CD4-positive, CD25-positive, alpha-beta regulatory T cell (primary cell): ENCODE measurements at regions not wholly inside any gene's neighbourhood (a gene's known extent, or its start where the extent isn't known, plus 50 kb on each side); places are given as distances from the start of the nearest gene placed in this dataset.
"Not testable (repeated sequence)": the region's sequence is repeated elsewhere in the genome, so short reads cannot be mapped to it uniquely, and the experiment has no call there.

ENCODE experiments used
- ATAC-seq, 2 donors: fragments of 150-1000 bp; cut with Tn5 transposase; one replicate each; pipeline ENCODE4 v1.10.0; 2021; ENCODE audit warnings: low read depth in 2 of 2, moderate number of reproducible peaks in 2 of 2, moderate library complexity in 1 of 2
- DNase-seq, 3 donors: peaks; one replicate each; pipeline versions ENCODE4 v3.0.0 to v3.0.0-alpha.2; 2012 to 2022; ENCODE audit warnings: mixed read lengths in 1 of 3
- H3K27ac ChIP-seq: one replicate; pipeline ENCODE4 v1.7.0; 2013; ENCODE audit warnings: mild to moderate bottlenecking, low read length; ENCODE audit not compliant: insufficient read depth, poor library complexity, severe bottlenecking
- H3K27me3 ChIP-seq: one replicate; pipeline ENCODE4 v1.7.0; 2013; ENCODE audit warnings: low read length; ENCODE audit not compliant: control insufficient read depth, insufficient read depth
- H3K36me3 ChIP-seq: one replicate; pipeline ENCODE4 v1.7.0; 2013; ENCODE audit warnings: mild to moderate bottlenecking, low read length, moderate library complexity; ENCODE audit not compliant: control insufficient read depth, insufficient read depth
- H3K4me1 ChIP-seq: 2 replicates; pipeline ENCODE4 v1.7.0; 2013; ENCODE audit warnings: mild to moderate bottlenecking, low read length; ENCODE audit not compliant: insufficient read depth, control insufficient read depth, poor library complexity, severe bottlenecking
- H3K4me3 ChIP-seq: one replicate; pipeline ENCODE4 v1.7.0; 2013; ENCODE audit warnings: low read depth, mild to moderate bottlenecking, low read length, moderate library complexity
- H3K9me3 ChIP-seq, 2 experiments: 1 replicate in 1 of 2; 2 replicates in 1 of 2; pipeline ENCODE4 v1.7.0; 2013; ENCODE audit warnings: low read length in 2 of 2, mild to moderate bottlenecking in 1 of 2, moderate library complexity in 1 of 2; ENCODE audit not compliant: control insufficient read depth in 2 of 2
- H3K27ac Mint-ChIP-seq, 3 donors: one replicate each; pipeline ENCODE4 v1.8.0; 2020 to 2022; ENCODE audit warnings: mild to moderate bottlenecking in 3 of 3, mixed read lengths in 3 of 3, moderate library complexity in 2 of 3
- H3K27me3 Mint-ChIP-seq: one replicate; pipeline ENCODE4 v1.8.0; 2022; ENCODE audit warnings: mild to moderate bottlenecking, mixed read lengths
- H3K36me3 Mint-ChIP-seq: one replicate; pipeline ENCODE4 v1.8.0; 2020; ENCODE audit warnings: mixed read lengths
- H3K4me1 Mint-ChIP-seq, 4 donors: one replicate each; pipeline ENCODE4 v1.8.0; 2020 to 2022; ENCODE audit warnings: mixed read lengths in 4 of 4, mild to moderate bottlenecking in 1 of 4
- H3K4me3 Mint-ChIP-seq, 4 donors: one replicate each; pipeline ENCODE4 v1.8.0; 2020 to 2022; ENCODE audit warnings: mild to moderate bottlenecking in 4 of 4, mixed read lengths in 4 of 4, moderate library complexity in 3 of 4
- H3K9me3 Mint-ChIP-seq, 7 donors: one replicate each; pipeline ENCODE4 v1.8.0; 2020 to 2022; ENCODE audit warnings: mixed read lengths in 7 of 7, mild to moderate bottlenecking in 3 of 7, moderate library complexity in 2 of 7

GRCh38 chr11:119586181-119586580 lies 142.8 kb downstream of the NECTIN1 start:
- no peak overlapping the region for H3K4me3 Mint-ChIP-seq
- Histone ChIP-seq H3K27ac (no peak overlapping the region), H3K4me1 (peaks cover 6% of the 10 kb centered on the region), H3K9me3 (no peaks in the 10 kb centered on the region), H3K36me3 (no peaks in the 10 kb centered on the region), H3K27me3 (peaks cover 15% of the 10 kb centered on the region), H3K4me3 (no peak overlapping the region)
- no peak overlapping the region for H3K27ac Mint-ChIP-seq
- H3K9me3 Mint-ChIP-seq = peaks cover 0 to 4% (median 0%) of the 10 kb centered on the region in 7 donors
- no peak for ATAC-seq
- no peaks in the 10 kb centered on the region for H3K36me3 Mint-ChIP-seq
- DNase-seq = no peak
- peaks cover 39% of the 10 kb centered on the region for H3K27me3 Mint-ChIP-seq
- peaks cover 0 to 9% (median 0%) of the 10 kb centered on the region in 4 donors for H3K4me1 Mint-ChIP-seq

- no peaks in the 10 kb centered on the region for H3K36me3 Mint-ChIP-seq
- ATAC-seq (no peak), DNase-seq (no peak)
- H3K4me3 Mint-ChIP-seq = no peak overlapping the region
- Histone ChIP-seq H3K4me3 (no peak overlapping the region), H3K27me3 (peaks cover 18% of the 10 kb centered on the region), H3K4me1 (peaks cover 6% of the 10 kb centered on the region), H3K27ac (no peak overlapping the region), H3K36me3 (no peaks in the 10 kb centered on the region), H3K9me3 (no peaks in the 10 kb centered on the region)
- peaks cover 48% of the 10 kb centered on the region for H3K27me3 Mint-ChIP-seq
- H3K9me3 Mint-ChIP-seq = peaks cover 0 to 5% (median 0%) of the 10 kb centered on the region in 7 donors
- H3K27ac Mint-ChIP-seq = no peak overlapping the region
- H3K4me1 Mint-ChIP-seq = peaks cover 0 to 9% (median 0%) of the 10 kb centered on the region in 4 donors
Measured at GRCh38 chr11:119585043-119585781, 143.8 kb downstream of the NECTIN1 start.

DNA sequence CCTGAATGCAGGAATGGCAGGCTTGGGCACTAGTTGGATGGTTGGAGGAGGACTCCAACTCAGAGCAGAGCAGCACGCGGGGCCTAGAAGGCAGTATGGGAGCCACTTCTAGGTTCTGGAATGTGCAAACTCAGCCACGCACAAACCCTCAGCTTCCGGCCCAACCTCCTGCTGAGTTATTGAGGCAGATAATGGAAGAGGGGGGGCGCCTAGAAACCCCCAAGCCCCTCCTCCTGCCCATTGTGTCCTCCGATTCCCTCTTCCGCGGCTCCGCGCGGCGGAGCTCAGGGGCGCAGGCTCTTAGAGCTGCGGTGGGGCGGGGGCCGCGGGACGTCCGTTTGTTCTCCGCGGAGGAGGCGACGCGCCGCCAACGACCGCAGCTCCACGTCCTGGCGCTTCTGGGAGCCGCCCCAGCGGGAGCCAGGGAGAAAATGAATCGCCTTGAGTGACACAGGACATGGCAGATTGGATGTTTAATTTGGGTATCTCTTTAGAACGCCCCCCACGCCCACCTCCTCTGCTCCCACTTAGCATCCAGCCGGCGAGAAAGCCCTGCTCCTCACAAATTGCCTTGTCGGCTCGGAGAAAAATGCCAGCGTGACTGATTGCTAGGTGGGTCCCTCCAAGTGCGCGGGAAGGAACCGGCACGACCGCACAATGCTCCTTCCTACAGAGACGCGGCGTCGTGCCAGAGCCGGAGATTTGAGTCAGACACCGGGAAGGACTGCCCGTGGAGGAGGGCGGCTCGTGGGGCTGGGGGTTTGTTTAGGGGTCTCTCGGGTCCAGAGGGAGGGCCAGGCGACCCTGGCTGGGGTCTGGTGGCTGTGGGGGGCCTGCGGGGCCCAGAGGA lies 144.6 kb downstream of the NECTIN1 start:
- Histone ChIP-seq H3K27ac (no peak overlapping the region), H3K4me3 (no peak overlapping the region), H3K36me3 (no peaks in the 10 kb centered on the region), H3K4me1 (peaks cover 6% of the 10 kb centered on the region), H3K9me3 (no peaks in the 10 kb centered on the region), H3K27me3 (peaks cover 18% of the 10 kb centered on the region)
- DNase-seq (peak in 1 of 3 donors; percentile 8), ATAC-seq (no peak)
- peaks cover 0 to 9% (median 0%) of the 10 kb centered on the region in 4 donors for H3K4me1 Mint-ChIP-seq
- no peaks in the 10 kb centered on the region for H3K36me3 Mint-ChIP-seq
- H3K27ac Mint-ChIP-seq = no peak overlapping the region
- peak overlapping the region in 2 of 4 donors; percentile 17 to 56 for H3K4me3 Mint-ChIP-seq
- peaks cover 0 to 7% (median 0%) of the 10 kb centered on the region in 7 donors for H3K9me3 Mint-ChIP-seq
- H3K27me3 Mint-ChIP-seq = peaks cover 51% of the 10 kb centered on the region

DNA sequence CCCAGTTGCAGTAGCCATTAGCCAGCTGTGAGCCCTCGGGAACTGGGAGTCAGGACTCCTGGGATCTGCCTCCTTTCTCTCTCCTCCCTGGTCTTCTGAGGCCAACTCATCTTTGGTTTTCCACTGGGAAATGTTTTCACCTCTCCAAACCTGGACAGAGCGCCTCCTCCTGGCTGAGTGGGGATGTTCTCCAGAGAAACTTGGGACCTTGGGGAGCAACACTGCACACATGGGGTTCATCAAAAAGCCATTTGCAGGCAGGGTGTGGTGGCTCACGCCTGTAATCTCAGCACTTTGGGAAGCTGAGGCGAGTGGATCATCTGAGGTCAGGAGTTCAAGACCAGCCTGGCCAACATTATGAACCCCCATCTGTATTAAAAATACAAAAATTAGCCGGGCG lies 145.4 kb downstream of the NECTIN1 start:
- peak overlapping the region in 1 of 4 donors; percentile 16 for H3K4me3 Mint-ChIP-seq
- peaks cover 55% of the 10 kb centered on the region for H3K27me3 Mint-ChIP-seq

DNA sequence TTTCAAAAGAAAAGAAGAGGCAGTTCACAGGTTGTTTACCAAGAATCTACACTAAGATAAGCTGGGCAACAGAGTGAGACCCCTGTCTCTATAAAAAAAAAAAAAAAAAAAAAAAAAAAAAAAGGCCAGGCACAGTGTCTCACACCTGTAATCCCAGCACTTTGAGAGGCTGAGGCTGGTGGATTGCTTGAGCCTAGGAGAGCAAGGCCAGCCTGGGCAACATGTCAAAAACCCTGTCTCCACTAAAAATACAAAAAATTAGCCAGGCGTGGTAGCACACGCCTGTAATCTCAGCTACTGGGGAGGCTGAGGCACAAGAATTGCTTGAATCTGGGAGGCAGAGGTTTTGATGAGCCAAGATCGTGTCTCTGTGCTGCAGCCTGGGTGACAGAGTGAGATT lies 147.6 kb downstream of the NECTIN1 start:
- H3K27ac Mint-ChIP-seq, H3K27ac ChIP-seq, H3K4me3 Mint-ChIP-seq, H3K9me3 Mint-ChIP-seq, H3K36me3 ChIP-seq, DNase-seq, H3K4me1 Mint-ChIP-seq, H3K36me3 Mint-ChIP-seq, ATAC-seq, H3K4me1 ChIP-seq, H3K4me3 ChIP-seq, H3K9me3 ChIP-seq: not testable (repeated sequence)
- peaks cover 54% of the 10 kb centered on the region for H3K27me3 Mint-ChIP-seq
- peaks cover 16% of the 10 kb centered on the region for H3K27me3 ChIP-seq

More for the DNA sequence above, 145.4 kb downstream of the NECTIN1 start:
- H3K27ac ChIP-seq = no peak overlapping the region
- ATAC-seq = no peak
- H3K9me3 ChIP-seq = no peaks in the 10 kb centered on the region
- no peak for DNase-seq
- Mint-ChIP-seq H3K4me1 (peaks cover 0 to 9% (median 0%) of the 10 kb centered on the region in 4 donors), H3K36me3 (no peaks in the 10 kb centered on the region), H3K27ac (no peak overlapping the region), H3K9me3 (peaks cover 0 to 7% (median 0%) of the 10 kb centered on the region in 7 donors)
- H3K4me3 ChIP-seq = no peak overlapping the region
- peaks cover 16% of the 10 kb centered on the region for H3K27me3 ChIP-seq
- H3K4me1 ChIP-seq = peaks cover 6% of the 10 kb centered on the region
- H3K36me3 ChIP-seq = no peaks in the 10 kb centered on the region

- H3K4me3 ChIP-seq = no peak overlapping the region
- peak overlapping the region in 1 of 3 donors; percentile 49 for H3K27ac Mint-ChIP-seq
- peaks cover 0 to 9% (median 0%) of the 10 kb centered on the region in 4 donors for H3K4me1 Mint-ChIP-seq
- H3K27me3 ChIP-seq = peaks cover 13% of the 10 kb centered on the region
- H3K9me3 Mint-ChIP-seq = peaks cover 0 to 7% (median 0%) of the 10 kb centered on the region in 7 donors
- DNase-seq (no peak), ATAC-seq (no peak)
- H3K36me3 Mint-ChIP-seq = no peaks in the 10 kb centered on the region
- H3K27me3 Mint-ChIP-seq = peaks cover 54% of the 10 kb centered on the region
- H3K4me1 ChIP-seq = peaks cover 6% of the 10 kb centered on the region
- no peak overlapping the region for H3K27ac ChIP-seq
- no peaks in the 10 kb centered on the region for H3K9me3 ChIP-seq
- no peaks in the 10 kb centered on the region for H3K36me3 ChIP-seq
- no peak overlapping the region for H3K4me3 Mint-ChIP-seq
Measured at GRCh38 chr11:119580751-119581150, 148.2 kb downstream of the NECTIN1 start.

DNA sequence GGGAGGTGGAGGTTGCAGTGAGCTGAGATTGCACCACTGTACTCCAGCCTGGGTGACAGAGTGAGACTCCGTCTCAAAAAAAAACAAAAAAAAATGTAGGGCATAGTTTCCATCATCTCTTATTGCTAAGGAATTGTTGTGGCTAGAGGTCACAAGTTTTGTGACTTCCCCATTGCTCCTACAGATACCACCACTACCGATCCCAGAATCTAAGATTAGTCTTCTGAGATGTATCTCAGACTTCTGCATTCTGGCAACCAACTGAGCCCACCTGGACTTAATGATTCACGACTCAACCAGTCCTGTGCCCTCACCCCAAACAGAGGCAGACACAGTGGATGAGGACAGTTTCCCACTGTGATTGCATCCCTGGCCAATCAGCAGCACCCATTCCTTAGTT lies 148.9 kb downstream of the NECTIN1 start:
- Mint-ChIP-seq H3K9me3 (peaks cover 0 to 7% (median 0%) of the 10 kb centered on the region in 7 donors), H3K4me3 (no peak overlapping the region), H3K36me3 (no peaks in the 10 kb centered on the region), H3K27ac (no peak overlapping the region), H3K27me3 (peaks cover 60% of the 10 kb centered on the region), H3K4me1 (peaks cover 0 to 9% (median 0%) of the 10 kb centered on the region in 4 donors)
- no peak overlapping the region for H3K4me3 ChIP-seq
- H3K9me3 ChIP-seq = no peaks in the 10 kb centered on the region
- H3K36me3 ChIP-seq = no peaks in the 10 kb centered on the region
- no peak for DNase-seq
- H3K4me1 ChIP-seq = peaks cover 6% of the 10 kb centered on the region
- H3K27ac ChIP-seq = no peak overlapping the region
- no peak for ATAC-seq
- peaks cover 12% of the 10 kb centered on the region for H3K27me3 ChIP-seq
